ENCODE measurements at regions not wholly inside any gene's neighbourhood (a gene's known extent, or its start where the extent isn't known, plus 50 kb on each side); places are given as distances from the start of the nearest gene placed in this dataset.

- Histone ChIP-seq H3K23ac (ENCODE audit: insufficient read length) (no peak overlapping the region), H3K27me3 (replicated peaks in 1 of 4; ENCODE audit: control insufficient read depth in 3 of 4, extremely low read depth in 1 of 4, insufficient read depth in 3 of 4, low read length in 3 of 4) (no peaks in the 10 kb centered on the region), H2BK120ac (replicated peaks; ENCODE audit: low read depth, low read length) (no peak overlapping the region), H3K9me3 (ENCODE audit: insufficient read depth in 2 of 2, low read depth in 1 of 2, low read length in 1 of 2) (peaks cover 21 to 42% of the 10 kb centered on the region in 2 experiments), H2BK5ac (ENCODE audit: low read depth, low read length) (no peak overlapping the region), H3K79me2 (ENCODE audit: control insufficient read depth in 1 of 2, insufficient read depth in 2 of 2, low read length in 2 of 2) (no peaks in the 10 kb centered on the region), H3K14ac (ENCODE audit: insufficient read length) (no peak overlapping the region), H4K8ac (ENCODE audit: extremely low read depth, insufficient read depth, low read length) (no peak overlapping the region), H4K91ac (replicated peaks; ENCODE audit: insufficient read length, low read length) (no peak overlapping the region), H2BK15ac (ENCODE audit: low read length) (no peak overlapping the region), H4K20me1 (replicated peaks in 1 of 2; ENCODE audit: control insufficient read depth in 1 of 2, insufficient read depth in 2 of 2, low read length in 2 of 2) (no peaks in the 10 kb centered on the region), H3K56ac (replicated peaks; ENCODE audit: insufficient read length, low read depth, low read length) (no peak overlapping the region), H2AK5ac (ENCODE audit: low read depth, low read length) (no peak overlapping the region), H2AFZ (ENCODE audit: low read length) (no peak overlapping the region), H3K18ac (ENCODE audit: extremely low read depth, low read length) (no peak overlapping the region), H2BK20ac (ENCODE audit: low read length) (no peak overlapping the region), H3K27ac (ENCODE audit: low read depth, low read length) (no peak overlapping the region), H3K23me2 (ENCODE audit: low read depth, low read length) (no peaks in the 10 kb centered on the region), H3K4me2 (ENCODE audit: insufficient read depth in 1 of 2, low read depth in 2 of 2, low read length in 2 of 2) (no peak overlapping the region), H2BK12ac (ENCODE audit: low read depth, low read length) (no peak overlapping the region), H3K9ac (replicated peaks in 1 of 4; ENCODE audit: extremely low read depth in 1 of 4, low read depth in 3 of 4, low read length in 3 of 4) (no peak overlapping the region), H3K4ac (replicated peaks; ENCODE audit: insufficient read length, low read depth, low read length) (no peak overlapping the region), H3K79me1 (ENCODE audit: low read depth, low read length) (no peaks in the 10 kb centered on the region), H4K5ac (ENCODE audit: insufficient read length, low read depth, low read length) (no peak overlapping the region), H3K36me3 (ENCODE audit: control insufficient read depth in 2 of 4, insufficient read depth in 4 of 4, low read length in 3 of 4) (no peaks in the 10 kb centered on the region), H3K4me1 (replicated peaks in 1 of 4; ENCODE audit: control insufficient read depth in 3 of 4, insufficient read depth in 4 of 4, low read length in 3 of 4) (no peaks in the 10 kb centered on the region), H3K4me3 (ENCODE audit: extremely low read depth in 1 of 4, insufficient read depth in 2 of 4, low read depth in 3 of 4, low read length in 4 of 4) (no peak overlapping the region)
- no peak for DNase-seq (ENCODE audit: low read depth in 1 of 2, low spot score in 2 of 2)
- ChIA-PET POLR2A (ENCODE audit: partially characterized antibody) (no interaction called here), CTCF (ENCODE audit: partially characterized antibody) (no interaction called here)
- WGBS, 2 experiments (ENCODE audit: extremely low coverage in 1 of 2, insufficient coverage in 1 of 2, insufficient read length in 1 of 2, insufficient replicate concordance in 2 of 2, low coverage in 1 of 2, low lambda C conversion rate in 2 of 2, missing lambda C conversion rate in 1 of 2), result 83% methylated on average over 1 of the region's 5 CpGs; no CpG with 5 or more reads in 1 of the 2 experiments
- FAIRE-seq, result no peak
- TF ChIP-seq E2F6 (IDR thresholded peaks at IDR 0.05), result no peak
- no peak for TF ChIP-seq EZH2 (IDR thresholded peaks at IDR 0.05; ENCODE audit: low read depth, low read length, severe bottlenecking)
- TF ChIP-seq POLR2AphosphoS5 (IDR thresholded peaks at IDR 0.05; ENCODE audit: low read depth, low read length), result no peak
- TF ChIP-seq FOSL1 (IDR thresholded peaks at IDR 0.05; ENCODE audit: insufficient read depth, low read depth, low read length), result no peak
- no peak for TF ChIP-seq GTF2F1 (IDR thresholded peaks at IDR 0.05; ENCODE audit: borderline replicate concordance, low read depth, low read length)
- TF ChIP-seq, protein P1, sequence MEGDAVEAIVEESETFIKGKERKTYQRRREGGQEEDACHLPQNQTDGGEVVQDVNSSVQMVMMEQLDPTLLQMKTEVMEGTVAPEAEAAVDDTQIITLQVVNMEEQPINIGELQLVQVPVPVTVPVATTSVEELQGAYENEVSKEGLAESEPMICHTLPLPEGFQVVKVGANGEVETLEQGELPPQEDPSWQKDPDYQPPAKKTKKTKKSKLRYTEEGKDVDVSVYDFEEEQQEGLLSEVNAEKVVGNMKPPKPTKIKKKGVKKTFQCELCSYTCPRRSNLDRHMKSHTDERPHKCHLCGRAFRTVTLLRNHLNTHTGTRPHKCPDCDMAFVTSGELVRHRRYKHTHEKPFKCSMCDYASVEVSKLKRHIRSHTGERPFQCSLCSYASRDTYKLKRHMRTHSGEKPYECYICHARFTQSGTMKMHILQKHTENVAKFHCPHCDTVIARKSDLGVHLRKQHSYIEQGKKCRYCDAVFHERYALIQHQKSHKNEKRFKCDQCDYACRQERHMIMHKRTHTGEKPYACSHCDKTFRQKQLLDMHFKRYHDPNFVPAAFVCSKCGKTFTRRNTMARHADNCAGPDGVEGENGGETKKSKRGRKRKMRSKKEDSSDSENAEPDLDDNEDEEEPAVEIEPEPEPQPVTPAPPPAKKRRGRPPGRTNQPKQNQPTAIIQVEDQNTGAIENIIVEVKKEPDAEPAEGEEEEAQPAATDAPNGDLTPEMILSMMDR (IDR thresholded peaks at IDR 0.05; ENCODE audit: control extremely low read depth in 1 of 3, insufficient read depth in 1 of 3, low read depth in 1 of 3, low read length in 3 of 3), result no peak
- no peak for TF ChIP-seq RBBP5 (IDR thresholded peaks at IDR 0.05; ENCODE audit: borderline replicate concordance, low read depth, low read length)
- no peak for TF ChIP-seq NRF1 (IDR thresholded peaks at IDR 0.05; ENCODE audit: low read depth, low read length)
- TF ChIP-seq KDM1A (IDR thresholded peaks at IDR 0.05; ENCODE audit: borderline replicate concordance, low read length), result no peak
- TF ChIP-seq GABPA (IDR thresholded peaks at IDR 0.05; ENCODE audit: borderline replicate concordance, insufficient read depth, low read length), result no peak
Observed at GRCh38 chr14:106422066-106422465, 895.7 kb downstream of the TMEM121 start.

Measured in H1 (cell line).